Ishikawa (cell line): ENCODE measurements at regions not wholly inside any gene's neighbourhood (a gene's known extent, or its start where the extent isn't known, plus 50 kb on each side); places are given as distances from the start of the nearest gene placed in this dataset.

Experiments
- CEBPB ChIP-seq: IDR thresholded peaks from 2 replicates; pipeline ENCODE4 v1.6.1; 2012
- CREB1 ChIP-seq: IDR thresholded peaks from 2 replicates; pipeline ENCODE4 v1.6.1; 2012; ENCODE audit warnings: low read depth
- EGR1 ChIP-seq: IDR thresholded peaks from 2 replicates; pipeline ENCODE4 v1.6.1; 2012
- EP300 ChIP-seq: IDR thresholded peaks from 2 replicates; pipeline ENCODE4 v1.6.1; 2012; ENCODE audit warnings: borderline replicate concordance
- FOXM1 ChIP-seq: IDR thresholded peaks from 2 replicates; pipeline ENCODE4 v1.6.1; 2012; ENCODE audit warnings: low read depth, borderline replicate concordance
- NFIC ChIP-seq: IDR thresholded peaks from 2 replicates; pipeline ENCODE4 v1.6.1; 2012
- RAD21 ChIP-seq: IDR thresholded peaks from 2 replicates; pipeline ENCODE4 v1.6.1; 2012; ENCODE audit warnings: low read depth
- TAF1 ChIP-seq: IDR thresholded peaks from 2 replicates; pipeline ENCODE4 v1.6.1; 2012; ENCODE audit warnings: low read depth, mild to moderate bottlenecking
- TCF12 ChIP-seq: IDR thresholded peaks from 2 replicates; pipeline ENCODE4 v1.6.1; 2012; ENCODE audit warnings: low read depth
- TEAD4 ChIP-seq: IDR thresholded peaks from 2 replicates; pipeline ENCODE4 v1.6.1; 2012
- YY1 ChIP-seq: IDR thresholded peaks from 2 replicates; pipeline ENCODE4 v1.6.1; 2012; ENCODE audit warnings: low read depth
- ZBTB7A ChIP-seq: IDR thresholded peaks from 2 replicates; pipeline ENCODE4 v1.6.1; 2012; ENCODE audit warnings: low read depth
- TF ChIP-seq, protein P1 (sequence below): IDR thresholded peaks from 2 replicates; pipeline ENCODE4 v1.6.1; 2012
- TF ChIP-seq, protein P2 (sequence below): IDR thresholded peaks from 2 replicates; pipeline ENCODE4 v1.6.1; 2012; ENCODE audit warnings: low read depth, mild to moderate bottlenecking
- TF ChIP-seq, protein P3 (sequence below): IDR thresholded peaks from 2 replicates; pipeline ENCODE4 v1.6.1; 2012

- TF ChIP-seq CEBPB (no peak), NFIC (no peak), YY1 (no peak), CREB1 (no peak), TCF12 (no peak), FOXM1 (no peak), TEAD4 (no peak), EGR1 (no peak), ZBTB7A (no peak), TAF1 (no peak), RAD21 (no peak), EP300 (no peak)
- TF ChIP-seq, protein P1, sequence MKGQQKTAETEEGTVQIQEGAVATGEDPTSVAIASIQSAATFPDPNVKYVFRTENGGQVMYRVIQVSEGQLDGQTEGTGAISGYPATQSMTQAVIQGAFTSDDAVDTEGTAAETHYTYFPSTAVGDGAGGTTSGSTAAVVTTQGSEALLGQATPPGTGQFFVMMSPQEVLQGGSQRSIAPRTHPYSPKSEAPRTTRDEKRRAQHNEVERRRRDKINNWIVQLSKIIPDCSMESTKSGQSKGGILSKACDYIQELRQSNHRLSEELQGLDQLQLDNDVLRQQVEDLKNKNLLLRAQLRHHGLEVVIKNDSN = no peak
- TF ChIP-seq, protein P2, sequence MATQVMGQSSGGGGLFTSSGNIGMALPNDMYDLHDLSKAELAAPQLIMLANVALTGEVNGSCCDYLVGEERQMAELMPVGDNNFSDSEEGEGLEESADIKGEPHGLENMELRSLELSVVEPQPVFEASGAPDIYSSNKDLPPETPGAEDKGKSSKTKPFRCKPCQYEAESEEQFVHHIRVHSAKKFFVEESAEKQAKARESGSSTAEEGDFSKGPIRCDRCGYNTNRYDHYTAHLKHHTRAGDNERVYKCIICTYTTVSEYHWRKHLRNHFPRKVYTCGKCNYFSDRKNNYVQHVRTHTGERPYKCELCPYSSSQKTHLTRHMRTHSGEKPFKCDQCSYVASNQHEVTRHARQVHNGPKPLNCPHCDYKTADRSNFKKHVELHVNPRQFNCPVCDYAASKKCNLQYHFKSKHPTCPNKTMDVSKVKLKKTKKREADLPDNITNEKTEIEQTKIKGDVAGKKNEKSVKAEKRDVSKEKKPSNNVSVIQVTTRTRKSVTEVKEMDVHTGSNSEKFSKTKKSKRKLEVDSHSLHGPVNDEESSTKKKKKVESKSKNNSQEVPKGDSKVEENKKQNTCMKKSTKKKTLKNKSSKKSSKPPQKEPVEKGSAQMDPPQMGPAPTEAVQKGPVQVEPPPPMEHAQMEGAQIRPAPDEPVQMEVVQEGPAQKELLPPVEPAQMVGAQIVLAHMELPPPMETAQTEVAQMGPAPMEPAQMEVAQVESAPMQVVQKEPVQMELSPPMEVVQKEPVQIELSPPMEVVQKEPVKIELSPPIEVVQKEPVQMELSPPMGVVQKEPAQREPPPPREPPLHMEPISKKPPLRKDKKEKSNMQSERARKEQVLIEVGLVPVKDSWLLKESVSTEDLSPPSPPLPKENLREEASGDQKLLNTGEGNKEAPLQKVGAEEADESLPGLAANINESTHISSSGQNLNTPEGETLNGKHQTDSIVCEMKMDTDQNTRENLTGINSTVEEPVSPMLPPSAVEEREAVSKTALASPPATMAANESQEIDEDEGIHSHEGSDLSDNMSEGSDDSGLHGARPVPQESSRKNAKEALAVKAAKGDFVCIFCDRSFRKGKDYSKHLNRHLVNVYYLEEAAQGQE = no peak
- TF ChIP-seq, protein P3, sequence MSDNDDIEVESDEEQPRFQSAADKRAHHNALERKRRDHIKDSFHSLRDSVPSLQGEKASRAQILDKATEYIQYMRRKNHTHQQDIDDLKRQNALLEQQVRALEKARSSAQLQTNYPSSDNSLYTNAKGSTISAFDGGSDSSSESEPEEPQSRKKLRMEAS = no peak
Measured at GRCh38 chr6:131433927-131434326, 139.1 kb upstream of the ARG1 start.

- TF ChIP-seq, protein P2 = no peak
- TF ChIP-seq EP300 (no peak), CEBPB (no peak), TEAD4 (no peak), FOXM1 (no peak), CREB1 (no peak), TAF1 (no peak), ZBTB7A (no peak), YY1 (no peak), TCF12 (no peak), NFIC (no peak), RAD21 (no peak), EGR1 (no peak)
- TF ChIP-seq, protein P3 = no peak
- TF ChIP-seq, protein P1 = no peak
Measured at GRCh38 chr6:131436358-131436757, 136.7 kb upstream of the ARG1 start.

DNA sequence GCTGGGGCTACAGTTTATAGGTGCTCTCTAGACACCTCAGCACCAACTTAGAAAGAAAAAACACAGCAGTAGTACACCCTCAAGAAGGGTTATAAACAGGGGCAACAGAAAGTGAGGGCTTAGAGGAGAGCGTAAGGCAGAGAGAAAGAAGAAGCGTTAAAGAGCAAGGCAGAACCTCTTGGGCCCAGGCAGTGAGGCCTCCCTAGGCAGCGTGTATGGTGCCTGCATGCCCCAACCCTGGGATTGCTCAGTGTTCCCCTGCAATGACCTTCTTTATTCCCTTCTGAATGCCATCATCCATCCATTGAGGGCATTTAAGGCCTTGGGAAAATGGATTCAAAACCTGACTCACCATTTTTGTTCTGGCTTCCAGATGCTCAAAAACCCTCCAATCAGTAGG lies 130.0 kb upstream of the ARG1 start:
- TF ChIP-seq CREB1 (no peak), EP300 (no peak)

DNA sequence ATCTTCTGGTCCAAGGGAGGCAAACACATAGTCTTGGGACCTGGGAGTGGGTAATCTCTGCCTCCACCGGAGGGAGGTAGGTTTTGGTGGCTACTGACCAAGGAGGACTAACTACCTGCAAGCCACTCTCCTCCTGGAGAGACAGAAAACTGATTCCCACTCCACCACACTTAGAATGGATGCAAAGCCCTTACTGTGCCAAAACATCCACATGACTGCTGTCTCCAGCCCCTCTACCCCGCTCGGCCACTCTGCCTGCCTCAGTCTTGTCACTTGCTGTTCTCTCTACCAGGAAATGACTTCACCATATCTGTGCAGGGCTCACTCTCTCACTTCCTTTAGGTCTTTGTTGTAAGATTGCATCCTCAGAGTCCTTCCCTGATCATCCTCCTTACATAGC lies 129.5 kb upstream of the ARG1 start:
- TF ChIP-seq CREB1 (no peak), EP300 (no peak), EGR1 (no peak), CEBPB (no peak), TCF12 (no peak), TAF1 (no peak), TEAD4 (no peak), NFIC (no peak), YY1 (no peak), FOXM1 (no peak), ZBTB7A (no peak)
- TF ChIP-seq, protein P1 = no peak

DNA sequence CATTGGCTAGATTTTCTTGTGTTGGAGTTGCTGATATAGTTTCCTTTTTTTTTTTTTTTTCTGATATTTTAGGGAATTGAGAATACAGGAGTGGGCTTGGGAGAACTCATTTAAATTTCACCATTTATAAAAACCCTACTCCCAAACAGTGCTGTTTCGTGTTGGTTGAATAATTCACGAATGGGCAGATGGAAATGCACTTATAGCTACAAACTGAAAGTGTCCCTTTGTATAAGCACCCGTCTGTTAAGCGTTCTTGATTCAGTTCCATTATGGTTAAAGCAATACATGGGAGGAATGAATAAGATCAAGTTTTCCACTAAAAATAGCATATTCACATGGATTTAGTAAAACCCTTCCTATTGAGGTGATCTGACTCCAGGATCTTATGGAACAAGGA lies 122.2 kb upstream of the ARG1 start:
- TF ChIP-seq YY1 (no peak), TEAD4 (no peak), EP300 (no peak), EGR1 (no peak), CEBPB (no peak), TCF12 (no peak), FOXM1 (no peak), NFIC (no peak), ZBTB7A (no peak), CREB1 (no peak), TAF1 (no peak), RAD21 (no peak)
- TF ChIP-seq, protein P1 = no peak
- TF ChIP-seq, protein P2 = no peak
- TF ChIP-seq, protein P3 = no peak
